ENCODE measurements at regions not wholly inside any gene's neighbourhood (a gene's known extent, or its start where the extent isn't known, plus 50 kb on each side); places are given as distances from the start of the nearest gene placed in this dataset.
"Not testable (repeated sequence)": the region's sequence is repeated elsewhere in the genome, so short reads cannot be mapped to it uniquely, and the experiment has no call there.

DNA sequence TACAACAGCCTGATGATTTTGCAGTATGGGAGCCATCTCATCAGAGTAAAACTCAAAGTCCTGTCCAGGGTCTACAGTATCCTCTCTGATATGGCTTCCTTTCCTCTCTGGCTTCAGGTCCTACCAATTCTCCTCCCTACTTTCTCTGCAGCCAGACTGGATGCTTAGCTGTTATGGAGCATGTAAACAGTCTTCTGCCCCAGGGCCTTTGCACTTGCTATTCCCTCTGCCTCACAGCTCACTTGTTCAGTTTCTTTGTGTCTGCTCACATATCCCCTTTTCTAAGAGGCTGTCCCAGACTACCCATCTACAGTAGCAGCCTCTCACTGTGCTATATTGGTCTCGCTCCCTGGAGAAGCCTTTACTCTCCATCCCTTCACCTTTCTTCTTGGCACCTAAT, 62.2 kb downstream of the TLNRD1 start:
- intact Hi-C loops (cut with DNase I) = loop anchor here in 1 of 10 donors (5.0 kb wide), 1 partner anchor 34 kb away; no protein-coding TSS in a partner anchor
- peaks cover 0 to 6% (median 0%) of the 10 kb centered on the region in 9 donors for H3K4me1 ChIP-seq
- H3K36me3 ChIP-seq = no peaks in the 10 kb centered on the region
- no peak overlapping the region for H3K27ac ChIP-seq
- H3K27me3 ChIP-seq = no peaks in the 10 kb centered on the region
- TF ChIP-seq, protein P1, sequence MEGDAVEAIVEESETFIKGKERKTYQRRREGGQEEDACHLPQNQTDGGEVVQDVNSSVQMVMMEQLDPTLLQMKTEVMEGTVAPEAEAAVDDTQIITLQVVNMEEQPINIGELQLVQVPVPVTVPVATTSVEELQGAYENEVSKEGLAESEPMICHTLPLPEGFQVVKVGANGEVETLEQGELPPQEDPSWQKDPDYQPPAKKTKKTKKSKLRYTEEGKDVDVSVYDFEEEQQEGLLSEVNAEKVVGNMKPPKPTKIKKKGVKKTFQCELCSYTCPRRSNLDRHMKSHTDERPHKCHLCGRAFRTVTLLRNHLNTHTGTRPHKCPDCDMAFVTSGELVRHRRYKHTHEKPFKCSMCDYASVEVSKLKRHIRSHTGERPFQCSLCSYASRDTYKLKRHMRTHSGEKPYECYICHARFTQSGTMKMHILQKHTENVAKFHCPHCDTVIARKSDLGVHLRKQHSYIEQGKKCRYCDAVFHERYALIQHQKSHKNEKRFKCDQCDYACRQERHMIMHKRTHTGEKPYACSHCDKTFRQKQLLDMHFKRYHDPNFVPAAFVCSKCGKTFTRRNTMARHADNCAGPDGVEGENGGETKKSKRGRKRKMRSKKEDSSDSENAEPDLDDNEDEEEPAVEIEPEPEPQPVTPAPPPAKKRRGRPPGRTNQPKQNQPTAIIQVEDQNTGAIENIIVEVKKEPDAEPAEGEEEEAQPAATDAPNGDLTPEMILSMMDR (IDR thresholded peaks at IDR 0.05) = no peak
- 97 to 100% methylated on average over 1 of the region's 1 CpG for WGBS, 2 donors
- ATAC-seq (no peak), DNase-seq (no peak)
- H3K9me3 ChIP-seq = peaks cover 0 to 7% (median 5%) of the 10 kb centered on the region in 11 donors
- H3K4me3 ChIP-seq = no peak overlapping the region

DNA sequence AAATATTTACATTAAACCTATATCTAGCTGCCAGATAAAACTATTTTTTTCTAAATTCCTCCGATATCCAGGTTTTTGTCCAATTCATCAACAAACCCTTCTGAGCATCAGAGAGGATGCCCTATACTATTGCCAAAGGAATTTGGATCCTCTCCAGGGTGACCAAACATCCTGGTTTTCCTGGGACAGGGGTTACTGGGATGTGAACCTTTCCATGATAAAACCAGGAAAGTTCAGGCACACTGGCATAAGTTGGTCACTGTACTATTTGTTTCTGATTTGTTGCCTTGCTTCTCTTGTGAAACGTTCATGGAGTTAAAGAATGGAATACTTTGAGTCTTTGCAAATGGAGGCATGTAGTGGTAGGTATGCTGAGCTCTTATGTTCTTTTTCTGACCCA, 63.5 kb downstream of the TLNRD1 start:
- Histone ChIP-seq H3K9me3 (no peaks in the 10 kb centered on the region), H3K27ac (no peak overlapping the region), H3K36me3 (no peaks in the 10 kb centered on the region), H3K4me3 (no peak overlapping the region), H3K4me1 (peaks cover 0 to 18% (median under 1%) of the 10 kb centered on the region in 9 donors), H3K27me3 (no peaks in the 10 kb centered on the region)
- intact Hi-C loops (cut with DNase I) = loop anchor here in 1 of 10 donors (5.0 kb wide), 1 partner anchor 33 kb away; no protein-coding TSS in a partner anchor
- ATAC-seq (no peak), DNase-seq (no peak)
- TF ChIP-seq, protein P1 (IDR thresholded peaks at IDR 0.05) = no peak
- WGBS, 2 donors = 63 to 64% methylated on average over 2 of the region's 2 CpGs

DNA sequence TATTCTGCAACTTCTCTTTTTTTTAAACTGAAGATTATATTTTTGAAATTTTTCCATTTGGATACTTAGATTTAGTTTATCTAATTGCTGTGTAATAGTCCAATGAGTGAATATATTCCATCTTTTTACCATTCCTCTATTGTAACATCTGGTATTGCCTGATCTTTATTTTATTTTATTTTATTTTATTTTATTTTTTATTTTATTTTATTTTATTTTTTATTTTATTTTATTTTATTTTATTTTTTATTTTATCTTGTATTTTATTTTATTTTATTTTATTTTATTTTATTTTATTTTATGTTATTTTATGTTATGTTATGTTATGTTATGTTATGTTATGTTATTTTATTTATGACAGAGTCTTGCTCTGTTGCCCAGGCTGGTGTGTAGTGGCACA, 66.5 kb upstream of the CFAP161 start:
- ATAC-seq; H3K36me3 ChIP-seq; DNase-seq; H3K27me3 ChIP-seq; H3K4me3 ChIP-seq; H3K27ac ChIP-seq; H3K9me3 ChIP-seq; intact Hi-C loops (cut with DNase I): not testable (repeated sequence)
- H3K4me1 ChIP-seq = peaks cover 0 to 34% (median 17%) of the 10 kb centered on the region in 9 donors

DNA sequence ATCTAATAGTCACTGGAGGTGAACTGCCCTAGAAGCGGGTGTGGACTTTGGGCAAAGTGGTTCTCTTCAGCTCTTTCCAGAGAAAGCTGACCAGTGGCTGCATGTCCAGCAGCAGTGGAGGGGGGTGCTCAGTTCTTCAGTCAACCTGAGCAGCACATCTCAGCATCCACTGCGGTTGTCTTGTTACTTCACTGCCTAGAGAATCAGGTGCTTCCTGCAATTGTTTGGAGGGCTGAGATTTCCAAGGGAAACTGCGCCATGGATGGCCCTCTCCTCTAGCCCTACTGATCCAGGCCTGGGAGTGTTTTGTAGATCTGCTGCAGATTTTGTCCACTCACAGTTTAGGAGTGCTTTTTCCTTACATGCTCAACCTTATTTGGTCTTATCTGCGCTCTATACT, 65.6 kb upstream of the CFAP161 start:
- Histone ChIP-seq H3K4me3 (no peak overlapping the region), H3K27me3 (no peaks in the 10 kb centered on the region), H3K4me1 (peaks cover 0 to 35% (median 18%) of the 10 kb centered on the region in 9 donors), H3K9me3 (no peaks in the 10 kb centered on the region), H3K36me3 (no peaks in the 10 kb centered on the region), H3K27ac (peak overlapping the region in 5 of 10 donors; percentile 19 to 67 (median 41))
- ATAC-seq = peak in 5 of 8 donors; percentile 64 to 83 (median 79)
- intact Hi-C loops (cut with DNase I) = no loop called here
- TF ChIP-seq, protein P1 (IDR thresholded peaks at IDR 0.05) = no peak
- WGBS, 2 donors = 69 to 78% methylated on average over 4 of the region's 4 CpGs
- DNase-seq = peak in 1 of 2 donors; percentile 19

DNA sequence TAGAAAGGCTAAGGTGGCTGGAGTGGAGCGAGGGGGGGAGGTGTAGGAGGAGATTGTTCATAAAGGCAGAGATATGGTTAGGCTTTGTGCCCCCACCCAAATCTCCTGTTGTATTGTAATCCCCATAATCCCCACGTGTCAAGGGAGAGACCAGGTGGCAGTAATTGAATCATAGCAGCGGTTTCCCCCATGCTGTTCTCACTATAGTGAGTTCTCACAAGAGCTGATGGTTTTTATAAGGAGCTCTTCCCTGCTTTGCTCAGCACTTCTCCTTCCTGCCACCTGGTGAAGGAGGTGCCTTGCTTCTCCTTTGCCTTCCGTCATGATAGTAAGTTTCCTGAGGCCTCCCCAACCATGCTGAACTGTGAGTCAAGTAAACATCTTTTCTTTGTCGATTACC, 64.7 kb upstream of the CFAP161 start:
- Histone ChIP-seq H3K27me3 (no peaks in the 10 kb centered on the region), H3K9me3 (no peaks in the 10 kb centered on the region), H3K4me1 (peaks cover 0 to 39% (median 20%) of the 10 kb centered on the region in 9 donors), H3K36me3 (no peaks in the 10 kb centered on the region), H3K4me3 (no peak overlapping the region), H3K27ac (peak overlapping the region in 5 of 10 donors; percentile 2 to 67 (median 37))
- WGBS, 2 donors = 73 to 78% methylated on average over 5 of the region's 5 CpGs
- DNase-seq = no peak
- intact Hi-C loops (cut with DNase I) = no loop called here
- TF ChIP-seq, protein P1 (IDR thresholded peaks at IDR 0.05) = no peak
- ATAC-seq = peak in 1 of 8 donors; percentile 31
